AG09319 (cell line): ENCODE measurements at regions not wholly inside any gene's neighbourhood (a gene's known extent, or its start where the extent isn't known, plus 50 kb on each side); places are given as distances from the start of the nearest gene placed in this dataset.

Source experiments
- DNase-seq: peaks from one replicate; pipeline ENCODE4 v3.0.0-alpha.2; 2010; ENCODE audit warnings: low read depth; ENCODE audit errors: extremely low read depth
- TF ChIP-seq, protein P1 (sequence below): IDR thresholded peaks from 2 replicates; pipeline ENCODE4 v1.5.1; 2011; ENCODE audit warnings: low read depth, mild to moderate bottlenecking, inconsistent platforms, low read length, moderate library complexity

DNA sequence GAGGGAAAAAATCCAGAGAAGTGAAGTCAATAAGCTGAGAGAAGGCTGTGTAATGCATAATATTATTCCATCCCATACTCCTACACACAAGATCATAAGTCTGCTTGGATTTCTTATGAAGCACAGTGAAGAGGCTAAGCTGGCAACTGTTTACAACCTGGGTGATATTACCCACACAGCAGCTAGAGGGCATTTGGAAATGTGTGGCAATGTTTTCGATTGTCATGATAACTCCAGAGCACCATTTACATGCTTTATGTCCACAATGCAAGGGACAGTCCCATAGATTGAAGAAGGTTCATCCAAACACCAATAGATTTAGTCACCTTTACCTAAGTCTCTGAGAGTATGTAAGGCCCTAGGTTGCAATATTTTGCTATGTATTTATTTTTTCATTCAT, 412.2 kb downstream of the PPP3CA start:
- TF ChIP-seq, protein P1, sequence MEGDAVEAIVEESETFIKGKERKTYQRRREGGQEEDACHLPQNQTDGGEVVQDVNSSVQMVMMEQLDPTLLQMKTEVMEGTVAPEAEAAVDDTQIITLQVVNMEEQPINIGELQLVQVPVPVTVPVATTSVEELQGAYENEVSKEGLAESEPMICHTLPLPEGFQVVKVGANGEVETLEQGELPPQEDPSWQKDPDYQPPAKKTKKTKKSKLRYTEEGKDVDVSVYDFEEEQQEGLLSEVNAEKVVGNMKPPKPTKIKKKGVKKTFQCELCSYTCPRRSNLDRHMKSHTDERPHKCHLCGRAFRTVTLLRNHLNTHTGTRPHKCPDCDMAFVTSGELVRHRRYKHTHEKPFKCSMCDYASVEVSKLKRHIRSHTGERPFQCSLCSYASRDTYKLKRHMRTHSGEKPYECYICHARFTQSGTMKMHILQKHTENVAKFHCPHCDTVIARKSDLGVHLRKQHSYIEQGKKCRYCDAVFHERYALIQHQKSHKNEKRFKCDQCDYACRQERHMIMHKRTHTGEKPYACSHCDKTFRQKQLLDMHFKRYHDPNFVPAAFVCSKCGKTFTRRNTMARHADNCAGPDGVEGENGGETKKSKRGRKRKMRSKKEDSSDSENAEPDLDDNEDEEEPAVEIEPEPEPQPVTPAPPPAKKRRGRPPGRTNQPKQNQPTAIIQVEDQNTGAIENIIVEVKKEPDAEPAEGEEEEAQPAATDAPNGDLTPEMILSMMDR: peak; percentile 6
- DNase-seq: no peak

DNA sequence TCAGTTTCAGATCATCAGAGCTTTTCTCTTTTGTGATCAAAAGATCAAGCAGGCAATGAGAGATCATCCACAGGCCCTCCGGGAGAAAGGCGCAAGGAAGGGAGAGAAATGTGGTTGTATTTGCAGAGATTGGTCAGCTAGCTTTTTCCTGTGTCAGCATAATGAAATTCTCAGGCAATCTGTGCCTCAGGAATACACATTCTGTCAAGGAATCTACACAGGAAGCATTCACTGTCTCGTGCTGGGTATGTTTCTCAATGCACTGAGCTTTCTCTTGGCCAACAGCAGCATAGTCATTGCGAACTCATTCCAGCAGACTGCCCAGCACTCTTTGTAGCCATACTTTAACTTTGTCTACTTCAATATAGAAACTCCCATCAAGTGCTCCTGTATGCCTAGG, 413.7 kb downstream of the PPP3CA start:
- DNase-seq: no peak
- TF ChIP-seq, protein P1: no peak

DNA sequence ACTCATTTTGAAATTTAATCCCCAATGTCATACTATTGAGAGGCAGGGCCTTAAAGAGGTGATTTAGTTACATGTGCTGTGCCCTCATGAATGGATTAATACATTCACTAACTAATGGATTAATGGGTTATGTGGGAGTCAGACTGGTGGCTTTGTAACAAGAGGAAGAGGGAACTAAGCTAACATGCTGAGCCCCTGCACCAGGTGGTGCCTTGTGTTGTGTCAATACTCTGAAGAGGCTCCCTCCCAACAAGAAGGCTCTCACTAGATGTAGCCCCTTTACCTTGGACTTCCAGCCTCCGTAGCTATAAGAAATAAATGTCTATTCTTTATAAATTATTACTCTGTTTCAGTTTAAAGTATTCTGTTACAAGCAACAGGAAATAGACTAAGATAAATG, 411.9 kb upstream of the EMCN start:
- TF ChIP-seq, protein P1: no peak
- DNase-seq: no peak

DNA sequence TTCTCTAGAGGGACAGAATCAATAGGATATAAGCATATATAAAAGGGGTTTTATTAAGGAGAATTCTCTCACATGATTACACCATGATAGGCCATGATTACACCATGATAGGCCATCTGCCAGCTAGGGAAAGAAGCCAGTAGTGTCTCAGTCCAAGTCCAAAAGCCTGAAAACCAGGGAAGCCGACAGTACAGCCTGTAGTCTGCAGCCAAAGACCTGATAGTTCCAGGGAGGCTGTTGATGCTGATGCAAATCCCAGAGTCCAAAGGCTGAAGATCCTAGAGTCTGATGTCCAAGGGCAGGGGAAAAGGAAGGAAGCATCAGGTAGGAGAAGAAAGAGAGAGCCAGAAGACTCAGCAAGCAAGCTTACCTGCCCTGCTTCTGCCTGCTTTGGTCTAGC, 411.3 kb upstream of the EMCN start:
- no peak for DNase-seq
- TF ChIP-seq, protein P1: no peak

DNA sequence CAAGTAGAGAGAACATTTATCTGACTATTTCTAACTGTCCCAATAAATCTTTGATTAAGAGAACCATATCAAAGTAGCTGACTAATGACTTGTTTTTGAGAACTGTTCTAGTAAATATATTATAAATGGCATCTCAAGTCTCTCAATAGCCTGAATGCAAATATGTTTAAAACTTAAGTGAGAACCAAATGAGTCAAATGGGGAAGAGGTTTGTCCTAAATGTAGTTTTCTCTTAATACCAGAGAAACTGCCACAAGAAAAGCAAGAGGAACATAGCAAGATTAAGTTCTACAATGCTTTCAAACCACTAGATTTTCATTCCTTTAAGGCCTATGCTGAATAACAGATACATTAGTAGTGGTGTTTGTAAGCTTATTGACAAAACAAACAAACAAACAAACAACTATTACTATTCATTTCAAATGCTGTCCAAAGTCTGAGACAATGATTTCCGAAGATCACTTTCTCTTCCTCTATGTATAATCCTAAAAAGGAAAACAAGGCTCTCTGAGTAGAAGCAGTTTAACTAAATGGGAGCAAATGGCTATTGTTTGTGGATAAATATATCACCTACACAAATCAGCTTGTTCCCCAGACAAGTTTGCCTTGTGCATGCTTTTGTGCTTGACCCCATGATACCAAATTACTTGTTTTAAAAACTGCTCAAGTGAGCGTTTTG, 408.4 kb upstream of the EMCN start:
- DNase-seq: no peak

DNA sequence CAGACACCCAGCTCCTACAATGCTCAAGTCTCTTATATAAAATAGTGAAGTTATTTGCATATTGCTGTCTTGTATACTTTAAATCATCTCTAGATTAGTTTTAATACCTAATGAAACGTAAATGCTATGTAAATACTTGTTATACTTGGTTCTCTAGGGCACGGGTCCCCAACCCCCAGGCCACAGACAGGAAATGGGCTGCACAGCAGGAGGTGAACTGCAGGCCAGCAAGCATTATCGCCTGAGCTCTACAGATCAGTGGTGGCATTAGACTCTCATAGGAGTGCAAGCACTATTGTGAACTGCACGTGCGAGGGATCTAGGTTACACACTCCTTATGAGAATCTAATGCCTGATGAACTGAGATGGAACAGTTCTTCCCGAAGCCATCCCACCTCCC, 395.9 kb upstream of the EMCN start:
- DNase-seq: no peak
- TF ChIP-seq, protein P1: no peak

More for the DNA sequence above, 408.4 kb upstream of the EMCN start:
- TF ChIP-seq, protein P1: no peak

DNA sequence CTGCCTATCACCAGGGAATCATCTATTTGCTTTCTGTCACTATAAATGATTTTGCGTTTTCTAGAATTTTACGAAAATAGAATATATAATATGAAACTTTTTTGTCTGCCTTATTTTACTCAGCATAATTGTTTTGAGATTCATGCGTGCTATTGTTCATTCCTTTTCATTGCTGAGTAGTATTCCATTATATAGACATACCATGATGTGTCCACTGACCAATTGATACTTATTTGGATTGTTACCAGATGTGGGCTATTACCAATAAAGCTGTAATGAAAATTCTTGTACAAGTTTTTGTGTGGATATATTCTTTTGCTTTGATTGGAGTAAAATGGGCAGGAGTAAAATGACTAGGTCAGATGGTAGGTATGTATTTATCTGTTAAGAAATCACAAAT, 390.7 kb upstream of the EMCN start:
- DNase-seq: no peak
- TF ChIP-seq, protein P1: no peak
